NCI-H187 treated with DMSO at 0.1 percent for 48 hours (cell line): ENCODE measurements at regions not wholly inside any gene's neighbourhood (a gene's known extent, or its start where the extent isn't known, plus 50 kb on each side); places are given as distances from the start of the nearest gene placed in this dataset.

Source experiments
- DNase-seq: peaks from one replicate; lab custom pipeline; 2025; lab: John Stamatoyannopoulos, UW

GRCh38 chr1:75083223-75083622 is 51.0 kb upstream of the LHX8 start:
- DNase-seq = no peak

- no peak for DNase-seq
Observed at GRCh38 chr1:75083848-75084514, 50.2 kb upstream of the LHX8 start.
